SKM-1 (cell line): ENCODE measurements at regions not wholly inside any gene's neighbourhood (a gene's known extent, or its start where the extent isn't known, plus 50 kb on each side); places are given as distances from the start of the nearest gene placed in this dataset.
"Not testable (repeated sequence)": the region's sequence is repeated elsewhere in the genome, so short reads cannot be mapped to it uniquely, and the experiment has no call there.

ENCODE experiments used
- DNase-seq: peaks from one replicate; lab custom pipeline; 2025; ENCODE audit not compliant: unreplicated experiment; lab: John Stamatoyannopoulos, UW

- DNase-seq: no peak
Measured at GRCh38 chr12:38016602-38017001, 300.0 kb upstream of the ALG10B start.

- DNase-seq: no peak
Measured at GRCh38 chr12:38025916-38026315, 290.7 kb upstream of the ALG10B start.

- DNase-seq: no peak
Measured at GRCh38 chr12:38053113-38053512, 263.5 kb upstream of the ALG10B start.

- DNase-seq: no peak
Measured at GRCh38 chr12:38053655-38054464, 262.7 kb upstream of the ALG10B start.

GRCh38 chr12:38056701-38057689 is 259.6 kb upstream of the ALG10B start:
- no peak for DNase-seq

- no peak for DNase-seq
Measured at GRCh38 chr12:38099686-38100085, 216.9 kb upstream of the ALG10B start.

- DNase-seq: no peak
Measured at GRCh38 chr12:38101753-38102152, 214.8 kb upstream of the ALG10B start.

GRCh38 chr12:38102197-38102596 is 214.4 kb upstream of the ALG10B start:
- DNase-seq: no peak

- DNase-seq: no peak
Measured at GRCh38 chr12:38110026-38110699, 206.4 kb upstream of the ALG10B start.

- no peak for DNase-seq
Measured at GRCh38 chr12:38113991-38114390, 202.6 kb upstream of the ALG10B start.

GRCh38 chr12:38116968-38117367 is 199.6 kb upstream of the ALG10B start:
- no peak for DNase-seq

GRCh38 chr12:38118632-38119031 is 197.9 kb upstream of the ALG10B start:
- DNase-seq: no peak

- no peak for DNase-seq
Measured at GRCh38 chr12:38120438-38120837, 196.1 kb upstream of the ALG10B start.

- DNase-seq: not testable (repeated sequence)
Measured at GRCh38 chr12:38123028-38123427, 193.5 kb upstream of the ALG10B start.

GRCh38 chr12:38123566-38124246 is 192.9 kb upstream of the ALG10B start:
- no peak for DNase-seq

- no peak for DNase-seq
Measured at GRCh38 chr12:38124247-38125012, 192.1 kb upstream of the ALG10B start.

GRCh38 chr12:38132139-38132538 is 184.4 kb upstream of the ALG10B start:
- no peak for DNase-seq

GRCh38 chr12:38137287-38137686 is 179.3 kb upstream of the ALG10B start:
- DNase-seq: no peak

- DNase-seq: no peak
Measured at GRCh38 chr12:38137716-38138115, 178.9 kb upstream of the ALG10B start.
